ENCODE measurements at regions not wholly inside any gene's neighbourhood (a gene's known extent, or its start where the extent isn't known, plus 50 kb on each side); places are given as distances from the start of the nearest gene placed in this dataset.

- TF ChIP-seq CTCF (IDR thresholded peaks at IDR 0.05) (no peak), MAX (IDR thresholded peaks at IDR 0.05; ENCODE audit: low read depth) (no peak), POLR2AphosphoS5 (IDR thresholded peaks at IDR 0.05; ENCODE audit: low read depth, low read length) (no peak), SMC3 (IDR thresholded peaks at IDR 0.05; ENCODE audit: low read depth, low read length) (no peak)
Observed at GRCh38 chr7:121002-121785, 71.2 kb upstream of the FAM20C start.
